ENCODE measurements at regions not wholly inside any gene's neighbourhood (a gene's known extent, or its start where the extent isn't known, plus 50 kb on each side); places are given as distances from the start of the nearest gene placed in this dataset.
"Not testable (repeated sequence)": the region's sequence is repeated elsewhere in the genome, so short reads cannot be mapped to it uniquely, and the experiment has no call there.

- DNase-seq (ENCODE audit: low read depth), result no peak
Observed at GRCh38 chr11:92035488-92035887, 189.1 kb upstream of the FAT3 start.

- DNase-seq (ENCODE audit: low read depth), result not testable (repeated sequence)
Observed at GRCh38 chr11:92027136-92027535, 197.5 kb upstream of the FAT3 start.

GRCh38 chr11:92026664-92027063, 198.0 kb upstream of the FAT3 start:
- DNase-seq (ENCODE audit: low read depth), result no peak

GRCh38 chr11:92024788-92025187, 199.8 kb upstream of the FAT3 start:
- DNase-seq (ENCODE audit: low read depth), result no peak

GRCh38 chr11:92022499-92022898, 202.1 kb upstream of the FAT3 start:
- no peak for DNase-seq (ENCODE audit: low read depth)

- DNase-seq (ENCODE audit: low read depth), result no peak
Observed at GRCh38 chr11:92018332-92018731, 206.3 kb upstream of the FAT3 start.

GRCh38 chr11:92008249-92008648, 216.4 kb upstream of the FAT3 start:
- no peak for DNase-seq (ENCODE audit: low read depth)

GRCh38 chr11:92002568-92002967, 222.1 kb upstream of the FAT3 start:
- no peak for DNase-seq (ENCODE audit: low read depth)

GRCh38 chr11:91998481-91998880, 226.1 kb upstream of the FAT3 start:
- no peak for DNase-seq (ENCODE audit: low read depth)

- DNase-seq (ENCODE audit: low read depth), result no peak
Observed at GRCh38 chr11:91997226-91997625, 227.4 kb upstream of the FAT3 start.

- no peak for DNase-seq (ENCODE audit: low read depth)
Observed at GRCh38 chr11:91996526-91996925, 228.1 kb upstream of the FAT3 start.

GRCh38 chr11:91988443-91988842, 236.2 kb upstream of the FAT3 start:
- DNase-seq (ENCODE audit: low read depth), result not testable (repeated sequence)

GRCh38 chr11:91986218-91986617, 238.4 kb upstream of the FAT3 start:
- no peak for DNase-seq (ENCODE audit: low read depth)

GRCh38 chr11:91984033-91984584, 240.5 kb upstream of the FAT3 start:
- DNase-seq (ENCODE audit: low read depth), result no peak

GRCh38 chr11:91981995-91982394, 242.6 kb upstream of the FAT3 start:
- DNase-seq (ENCODE audit: low read depth), result peak; percentile 86

GRCh38 chr11:91979775-91980174, 244.8 kb upstream of the FAT3 start:
- no peak for DNase-seq (ENCODE audit: low read depth)

- DNase-seq (ENCODE audit: low read depth), result no peak
Observed at GRCh38 chr11:91978747-91979146, 245.9 kb upstream of the FAT3 start.

GRCh38 chr11:91972665-91973266, 251.9 kb upstream of the FAT3 start:
- no peak for DNase-seq (ENCODE audit: low read depth)

GRCh38 chr11:91970624-91971023, 254.0 kb upstream of the FAT3 start:
- DNase-seq (ENCODE audit: low read depth), result no peak

- DNase-seq (ENCODE audit: low read depth), result no peak
Observed at GRCh38 chr11:91969486-91969885, 255.1 kb upstream of the FAT3 start.

GRCh38 chr11:91967691-91968045, 256.9 kb upstream of the FAT3 start:
- no peak for DNase-seq (ENCODE audit: low read depth)

GRCh38 chr11:91967026-91967690, 257.5 kb upstream of the FAT3 start:
- no peak for DNase-seq (ENCODE audit: low read depth)

GRCh38 chr11:91966368-91966767, 258.2 kb upstream of the FAT3 start:
- no peak for DNase-seq (ENCODE audit: low read depth)

Measured in myocyte (in vitro differentiated cells).